ENCODE measurements at regions not wholly inside any gene's neighbourhood (a gene's known extent, or its start where the extent isn't known, plus 50 kb on each side); places are given as distances from the start of the nearest gene placed in this dataset.
"Not testable (repeated sequence)": the region's sequence is repeated elsewhere in the genome, so short reads cannot be mapped to it uniquely, and the experiment has no call there.

- no peaks in the 10 kb centered on the region for H3K27me3 Mint-ChIP-seq
- ATAC-seq (ENCODE audit: low read depth), result no peak
Measured at GRCh38 chr3:80663426-80663825, 895.6 kb upstream of the ROBO1 start.

DNA sequence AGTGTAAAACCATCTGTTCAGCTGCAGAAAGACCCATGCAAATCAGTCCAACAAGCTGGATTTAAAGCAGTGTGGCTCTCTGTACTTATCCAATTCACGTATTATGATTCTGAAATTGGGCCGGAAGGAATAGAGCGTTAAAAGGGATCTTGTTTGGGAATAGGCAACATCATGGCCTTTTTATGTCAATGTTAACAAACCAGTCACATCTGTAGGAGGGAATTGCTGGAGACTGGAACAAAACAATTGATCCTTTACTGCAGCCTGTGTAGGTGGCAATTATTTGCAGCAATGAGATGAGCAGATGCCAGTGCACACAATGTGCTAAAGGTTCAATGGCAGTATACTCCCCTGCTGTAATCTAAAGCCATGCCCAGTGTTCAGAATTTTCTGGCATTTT lies 887.4 kb upstream of the ROBO1 start:
- H3K9me3 Mint-ChIP-seq, result peaks cover 16% of the 10 kb centered on the region
- H3K36me3 Mint-ChIP-seq, result no peaks in the 10 kb centered on the region
- POLR2A ChIA-PET, result no interaction called here
- no peak overlapping the region for H3K4me3 Mint-ChIP-seq
- H3K27ac Mint-ChIP-seq, result no peak overlapping the region
- no peaks in the 10 kb centered on the region for H3K27me3 Mint-ChIP-seq
- no peaks in the 10 kb centered on the region for H3K4me1 Mint-ChIP-seq
- ATAC-seq (ENCODE audit: low read depth), result no peak
- no peak for DNase-seq

More at GRCh38 chr3:80663426-80663825, 895.6 kb upstream of the ROBO1 start:
- no peak for DNase-seq
- H3K4me1 Mint-ChIP-seq, result no peaks in the 10 kb centered on the region
- H3K36me3 Mint-ChIP-seq, result no peaks in the 10 kb centered on the region
- POLR2A ChIA-PET, result no interaction called here
- no peak overlapping the region for H3K27ac Mint-ChIP-seq
- peaks cover 4% of the 10 kb centered on the region for H3K9me3 Mint-ChIP-seq
- no peak overlapping the region for H3K4me3 Mint-ChIP-seq

- Mint-ChIP-seq H3K36me3 (no peaks in the 10 kb centered on the region), H3K4me3 (no peak overlapping the region)
Measured at GRCh38 chr3:80649170-80649569, 881.4 kb upstream of the ROBO1 start.

GRCh38 chr3:80643421-80643820 lies 875.6 kb upstream of the ROBO1 start:
- no peak for ATAC-seq (ENCODE audit: low read depth)
- Mint-ChIP-seq H3K36me3 (no peaks in the 10 kb centered on the region), H3K27me3 (no peaks in the 10 kb centered on the region), H3K4me1 (no peaks in the 10 kb centered on the region), H3K27ac (no peak overlapping the region), H3K4me3 (no peak overlapping the region), H3K9me3 (peaks cover 13% of the 10 kb centered on the region)
- DNase-seq, result no peak
- POLR2A ChIA-PET, result no interaction called here

More at GRCh38 chr3:80649170-80649569, 881.4 kb upstream of the ROBO1 start:
- no peak for ATAC-seq (ENCODE audit: low read depth)
- H3K4me1 Mint-ChIP-seq, result no peaks in the 10 kb centered on the region
- peaks cover 8% of the 10 kb centered on the region for H3K9me3 Mint-ChIP-seq
- DNase-seq, result no peak
- POLR2A ChIA-PET, result no interaction called here
- H3K27me3 Mint-ChIP-seq, result no peaks in the 10 kb centered on the region
- H3K27ac Mint-ChIP-seq, result no peak overlapping the region

DNA sequence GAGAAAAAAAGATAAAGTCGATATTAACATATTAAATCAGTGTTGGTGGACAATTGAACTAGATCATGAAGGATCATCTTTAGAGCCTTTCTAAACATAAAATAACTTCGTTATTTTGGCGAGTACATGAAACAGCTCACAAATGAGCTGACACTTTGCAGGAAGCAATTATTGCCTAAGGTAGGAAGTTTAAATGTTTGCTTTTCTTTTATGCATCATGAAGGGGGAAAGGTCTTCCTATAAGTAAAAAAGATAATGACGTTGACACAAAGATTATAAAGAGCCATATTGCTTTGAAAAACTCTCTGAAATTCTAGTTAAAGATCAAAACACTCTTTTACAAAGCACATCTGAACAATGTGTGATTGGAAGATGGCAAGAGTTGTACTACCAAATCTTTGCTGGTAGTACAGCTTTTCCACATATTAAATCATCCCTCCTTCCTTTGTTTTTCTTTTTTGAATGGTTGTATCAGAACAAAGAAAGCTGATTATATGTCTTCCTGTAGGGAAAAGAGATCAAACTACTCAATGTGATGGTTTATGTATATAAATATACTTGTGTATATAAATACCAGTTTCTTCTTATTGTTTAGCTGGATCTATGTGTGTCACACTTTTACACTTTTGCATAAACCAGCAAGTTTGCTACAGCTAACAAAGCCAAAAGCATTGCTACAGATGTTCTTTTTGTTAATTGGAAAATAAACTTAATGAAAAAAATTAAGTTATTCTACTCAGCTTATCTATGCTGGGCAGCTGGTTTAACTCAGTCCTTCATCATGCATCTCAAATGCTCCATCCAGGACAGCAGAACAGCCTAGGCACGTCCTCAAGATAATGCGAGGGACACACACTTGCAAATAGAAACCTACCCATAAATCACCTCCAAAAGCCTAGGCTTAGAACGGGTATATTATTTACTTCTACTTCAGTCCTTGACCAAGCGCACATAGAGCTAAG lies 850.8 kb upstream of the ROBO1 start:
- POLR2A ChIA-PET, result no interaction called here
- DNase-seq (no peak), ATAC-seq (ENCODE audit: low read depth) (no peak)
- H3K36me3 Mint-ChIP-seq, result no peaks in the 10 kb centered on the region
- no peak overlapping the region for H3K27ac Mint-ChIP-seq
- peaks cover 3% of the 10 kb centered on the region for H3K9me3 Mint-ChIP-seq
- H3K4me3 Mint-ChIP-seq, result no peak overlapping the region
- no peaks in the 10 kb centered on the region for H3K27me3 Mint-ChIP-seq
- H3K4me1 Mint-ChIP-seq, result no peaks in the 10 kb centered on the region

DNA sequence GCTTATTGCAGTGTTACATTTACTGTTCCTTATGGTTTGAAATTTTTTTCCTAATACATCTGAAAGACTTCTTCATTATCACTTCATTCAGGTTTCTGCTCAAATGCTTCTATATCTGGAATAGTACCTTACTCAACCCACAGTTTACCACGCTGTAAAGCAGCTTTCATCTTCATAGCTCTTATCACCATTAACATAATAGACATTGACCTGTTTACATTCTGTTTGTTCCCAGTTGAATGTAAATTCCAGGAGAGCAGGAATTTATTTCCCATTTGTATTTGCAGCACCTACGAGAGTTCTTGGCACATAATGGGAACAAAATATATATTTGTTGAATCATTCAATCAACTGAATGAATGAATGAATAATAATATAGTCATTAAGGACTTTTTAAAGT lies 844.6 kb upstream of the ROBO1 start:
- Mint-ChIP-seq H3K27ac (no peak overlapping the region), H3K9me3 (peaks cover 2% of the 10 kb centered on the region), H3K4me3 (no peak overlapping the region), H3K36me3 (no peaks in the 10 kb centered on the region), H3K4me1 (no peaks in the 10 kb centered on the region), H3K27me3 (no peaks in the 10 kb centered on the region)
- ATAC-seq (ENCODE audit: low read depth) (no peak), DNase-seq (no peak)
- POLR2A ChIA-PET, result no interaction called here

DNA sequence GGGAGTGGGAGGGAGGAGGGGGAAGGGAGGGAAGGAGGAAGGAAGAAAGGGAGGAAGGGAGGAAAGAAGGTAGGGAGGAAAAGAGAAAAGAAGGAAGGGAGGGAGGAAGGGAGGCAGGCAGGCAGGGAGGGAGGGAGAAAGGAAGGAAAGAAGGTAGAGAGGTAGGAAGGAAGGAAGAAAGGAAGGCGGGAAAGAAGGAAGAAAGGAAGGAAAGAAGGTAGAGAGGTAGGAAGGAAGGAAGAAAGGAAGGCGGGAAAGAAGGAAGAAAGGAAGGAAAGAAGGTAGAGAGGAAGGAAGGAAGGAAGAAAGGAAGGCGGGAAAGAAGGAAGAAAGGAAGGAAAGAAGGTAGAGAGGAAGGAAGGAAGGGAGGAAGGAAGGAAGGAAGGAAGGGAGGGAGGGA lies 840.3 kb upstream of the ROBO1 start:
- DNase-seq; H3K27me3 Mint-ChIP-seq; H3K9me3 Mint-ChIP-seq; H3K27ac Mint-ChIP-seq; H3K4me1 Mint-ChIP-seq; H3K4me3 Mint-ChIP-seq; H3K36me3 Mint-ChIP-seq; ATAC-seq (ENCODE audit: low read depth); POLR2A ChIA-PET: not testable (repeated sequence)

GRCh38 chr3:80606073-80606472 lies 838.3 kb upstream of the ROBO1 start:
- no peak overlapping the region for H3K27ac Mint-ChIP-seq
- ATAC-seq (ENCODE audit: low read depth) (no peak), DNase-seq (no peak)
- H3K36me3 Mint-ChIP-seq, result no peaks in the 10 kb centered on the region
- H3K4me3 Mint-ChIP-seq, result no peak overlapping the region
- peaks cover 2% of the 10 kb centered on the region for H3K9me3 Mint-ChIP-seq
- POLR2A ChIA-PET, result no interaction called here
- no peaks in the 10 kb centered on the region for H3K4me1 Mint-ChIP-seq
- H3K27me3 Mint-ChIP-seq, result no peaks in the 10 kb centered on the region

GRCh38 chr3:80601479-80601878 lies 833.7 kb upstream of the ROBO1 start:
- Mint-ChIP-seq H3K36me3 (no peaks in the 10 kb centered on the region), H3K27ac (no peak overlapping the region), H3K4me3 (no peak overlapping the region), H3K9me3 (peaks cover 13% of the 10 kb centered on the region), H3K4me1 (no peaks in the 10 kb centered on the region), H3K27me3 (no peaks in the 10 kb centered on the region)
- ATAC-seq (ENCODE audit: low read depth) (no peak), DNase-seq (no peak)
- POLR2A ChIA-PET, result no interaction called here

DNA sequence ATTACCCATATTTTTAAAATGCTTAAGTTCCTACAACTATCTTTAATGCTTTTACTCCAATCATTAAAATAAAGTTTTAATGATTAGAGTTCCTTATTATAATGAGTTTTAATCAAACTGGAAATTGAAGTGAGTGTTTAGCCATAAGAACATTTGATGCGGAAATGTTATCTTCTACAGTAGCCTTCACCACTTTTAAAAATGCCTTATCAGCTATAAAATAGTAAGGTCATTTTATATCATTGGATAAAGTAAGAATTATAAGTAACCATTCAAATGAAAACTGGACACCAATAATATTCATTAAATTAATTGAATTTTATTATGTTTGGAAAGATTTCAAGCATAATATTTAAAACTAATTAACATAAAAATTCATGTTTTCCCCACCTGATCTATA lies 825.0 kb upstream of the ROBO1 start:
- ATAC-seq (ENCODE audit: low read depth) (no peak), DNase-seq (no peak)
- Mint-ChIP-seq H3K4me3 (no peak overlapping the region), H3K9me3 (peaks cover 8% of the 10 kb centered on the region), H3K4me1 (no peaks in the 10 kb centered on the region), H3K27me3 (no peaks in the 10 kb centered on the region), H3K36me3 (no peaks in the 10 kb centered on the region), H3K27ac (no peak overlapping the region)
- POLR2A ChIA-PET, result no interaction called here

DNA sequence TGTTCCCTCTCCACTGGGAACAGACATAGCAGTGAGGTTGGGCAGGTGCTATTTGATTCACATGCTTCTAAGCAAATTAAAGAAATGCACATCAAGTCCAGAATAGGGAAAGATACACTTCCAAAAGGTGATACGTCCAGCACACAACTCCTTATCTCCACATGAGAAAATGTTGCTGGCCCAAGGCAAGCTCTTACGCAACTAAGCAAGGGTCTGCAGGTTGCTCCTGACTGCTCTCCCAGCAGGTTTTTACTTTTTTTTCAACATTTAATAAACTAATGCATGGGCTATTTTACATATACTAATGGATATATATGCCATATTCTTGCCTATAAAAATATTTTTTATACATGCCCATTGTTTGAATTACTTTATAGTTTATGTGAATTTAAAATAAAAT lies 818.5 kb upstream of the ROBO1 start:
- Mint-ChIP-seq H3K4me3 (no peak overlapping the region), H3K9me3 (no peaks in the 10 kb centered on the region), H3K36me3 (no peaks in the 10 kb centered on the region), H3K4me1 (no peaks in the 10 kb centered on the region), H3K27me3 (no peaks in the 10 kb centered on the region), H3K27ac (no peak overlapping the region)
- ATAC-seq (ENCODE audit: low read depth) (no peak), DNase-seq (no peak)
- POLR2A ChIA-PET, result no interaction called here

GRCh38 chr3:80580146-80580545 lies 812.3 kb upstream of the ROBO1 start:
- ATAC-seq (ENCODE audit: low read depth), result no peak
- no peak for DNase-seq
- peaks cover 5% of the 10 kb centered on the region for H3K9me3 Mint-ChIP-seq
- no peaks in the 10 kb centered on the region for H3K27me3 Mint-ChIP-seq
- no peak overlapping the region for H3K4me3 Mint-ChIP-seq
- H3K4me1 Mint-ChIP-seq, result no peaks in the 10 kb centered on the region
- no peaks in the 10 kb centered on the region for H3K36me3 Mint-ChIP-seq
- POLR2A ChIA-PET, result no interaction called here
- no peak overlapping the region for H3K27ac Mint-ChIP-seq

DNA sequence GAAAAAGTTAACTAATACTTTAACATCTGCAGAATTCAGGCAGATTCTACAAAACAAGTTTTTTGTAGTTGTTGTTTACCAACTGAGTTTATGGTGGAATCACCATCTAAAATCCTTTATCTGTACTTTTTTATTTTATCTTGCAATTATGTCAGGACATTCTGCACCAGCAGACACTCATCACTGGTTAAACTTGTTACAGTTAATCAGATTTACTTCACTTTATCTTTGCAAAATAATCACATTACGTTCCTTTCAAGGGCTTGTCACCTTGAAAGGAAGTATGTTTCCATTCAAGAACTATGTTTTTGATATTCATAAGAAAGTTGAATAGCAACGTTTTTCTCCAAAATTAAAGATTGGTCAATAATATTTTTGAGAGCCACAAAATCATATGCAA lies 796.6 kb upstream of the ROBO1 start:
- no peaks in the 10 kb centered on the region for H3K36me3 Mint-ChIP-seq
- H3K4me1 Mint-ChIP-seq, result no peaks in the 10 kb centered on the region
- H3K27me3 Mint-ChIP-seq, result no peaks in the 10 kb centered on the region
- no peaks in the 10 kb centered on the region for H3K9me3 Mint-ChIP-seq
- H3K27ac Mint-ChIP-seq, result no peak overlapping the region
- POLR2A ChIA-PET, result no interaction called here
- DNase-seq (no peak), ATAC-seq (ENCODE audit: low read depth) (no peak)
- no peak overlapping the region for H3K4me3 Mint-ChIP-seq

DNA sequence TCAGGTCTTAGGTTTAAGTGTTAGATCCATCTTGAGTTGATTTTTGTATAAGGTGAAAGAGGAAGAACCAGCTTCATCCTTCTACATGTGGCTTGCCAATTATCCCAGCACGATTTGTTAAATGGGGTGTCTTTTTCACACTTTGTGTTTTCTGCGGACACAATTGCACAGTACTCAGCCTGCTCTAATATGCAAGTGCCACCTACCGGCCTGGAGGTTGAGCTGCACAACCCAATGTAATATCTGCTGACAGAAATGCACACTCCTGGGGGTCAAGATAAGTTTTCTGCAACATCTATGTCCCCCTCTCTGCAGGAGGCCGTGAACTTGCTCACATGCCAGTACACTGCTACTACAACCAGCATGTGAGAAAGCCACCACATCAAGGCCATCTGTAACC lies 791.9 kb upstream of the ROBO1 start:
- no peak overlapping the region for H3K27ac Mint-ChIP-seq
- POLR2A ChIA-PET, result no interaction called here

More for the DNA sequence above, 791.9 kb upstream of the ROBO1 start:
- no peaks in the 10 kb centered on the region for H3K36me3 Mint-ChIP-seq
- H3K9me3 Mint-ChIP-seq, result peaks cover 4% of the 10 kb centered on the region
- H3K4me1 Mint-ChIP-seq, result no peaks in the 10 kb centered on the region
- ATAC-seq (ENCODE audit: low read depth) (no peak), DNase-seq (no peak)
- H3K27me3 Mint-ChIP-seq, result no peaks in the 10 kb centered on the region
- no peak overlapping the region for H3K4me3 Mint-ChIP-seq
